HL-60 (cell line): ENCODE measurements at regions not wholly inside any gene's neighbourhood (a gene's known extent, or its start where the extent isn't known, plus 50 kb on each side); places are given as distances from the start of the nearest gene placed in this dataset.

Experiments used
- GABPA ChIP-seq: IDR thresholded peaks from 2 replicates; pipeline ENCODE4 v1.6.1; 2012; ENCODE audit warnings: low read depth
- POLR2AphosphoS5 ChIP-seq: IDR thresholded peaks from 2 replicates; pipeline ENCODE4 v1.6.1; 2012; ENCODE audit warnings: low read depth

DNA sequence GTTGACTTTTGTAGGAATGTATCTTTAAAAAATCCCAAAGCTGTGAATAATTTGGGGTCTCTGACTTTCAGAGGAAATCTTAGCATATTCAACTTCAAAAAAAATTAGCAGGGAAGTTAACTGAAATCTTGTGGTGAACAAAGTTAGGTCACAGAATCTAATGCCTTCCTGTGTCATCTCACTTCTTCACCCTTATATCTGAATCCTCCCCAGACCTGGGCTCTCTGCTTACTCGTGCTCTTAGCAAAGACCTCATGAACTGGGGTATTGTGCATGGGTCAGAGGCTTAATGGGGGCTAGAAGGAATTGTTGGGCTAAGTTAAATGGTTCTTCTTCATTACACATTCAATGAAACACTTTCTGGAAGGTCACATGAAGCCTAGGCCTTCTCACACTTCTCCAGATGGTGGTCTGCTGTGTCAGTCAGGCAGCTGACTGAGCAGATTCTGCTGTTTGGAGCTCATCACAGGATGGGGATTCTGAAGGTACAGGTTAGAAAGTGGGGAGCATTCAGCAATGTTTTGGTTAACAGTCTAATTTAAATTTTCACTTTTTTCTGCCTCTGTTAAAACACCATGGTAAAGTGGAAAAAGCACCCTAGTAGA, 131.3 kb downstream of the SUCLG1 start:
- TF ChIP-seq POLR2AphosphoS5 (no peak), GABPA (no peak)
